ES-I3 (cell line): ENCODE measurements at regions not wholly inside any gene's neighbourhood (a gene's known extent, or its start where the extent isn't known, plus 50 kb on each side); places are given as distances from the start of the nearest gene placed in this dataset.
"Not testable (repeated sequence)": the region's sequence is repeated elsewhere in the genome, so short reads cannot be mapped to it uniquely, and the experiment has no call there.

Experiments used
- H3K36me3 ChIP-seq: 2 replicates; pipeline ENCODE4 v1.6.1; 2013; ENCODE audit warnings: mild to moderate bottlenecking, low read length, control low read depth, moderate library complexity; ENCODE audit not compliant: insufficient read depth
- H3K4me1 ChIP-seq: 2 replicates; pipeline ENCODE4 v1.6.1; 2013; ENCODE audit warnings: mild to moderate bottlenecking, control low read depth, low read length; ENCODE audit not compliant: insufficient read depth
- H3K9ac ChIP-seq: 2 replicates; pipeline ENCODE4 v1.6.1; 2013; ENCODE audit warnings: low read depth, mild to moderate bottlenecking, low read length, moderate library complexity
- H3K9me3 ChIP-seq: 2 replicates; pipeline ENCODE4 v1.6.1; 2013; ENCODE audit warnings: mild to moderate bottlenecking, low read length, moderate library complexity; ENCODE audit not compliant: control insufficient read depth, insufficient read depth

- no peaks in the 10 kb centered on the region for H3K4me1 ChIP-seq
- H3K9ac ChIP-seq = no peak overlapping the region
- peaks cover 9% of the 10 kb centered on the region for H3K9me3 ChIP-seq
- H3K36me3 ChIP-seq = no peaks in the 10 kb centered on the region; the same call in 1 of the 2 replicates
Observed at GRCh38 chr4:132056496-132056895, 1092.6 kb upstream of the PCDH10 start.

GRCh38 chr4:132059227-132059626, 1089.9 kb upstream of the PCDH10 start:
- Histone ChIP-seq H3K4me1 (no peaks in the 10 kb centered on the region), H3K9me3 (peaks cover 20% of the 10 kb centered on the region), H3K36me3 (no peaks in the 10 kb centered on the region; the same call in 1 of the 2 replicates), H3K9ac (no peak overlapping the region)

- no peak overlapping the region for H3K9ac ChIP-seq
- peaks cover 20% of the 10 kb centered on the region for H3K9me3 ChIP-seq
- no peaks in the 10 kb centered on the region; the same call in 1 of the 2 replicates for H3K36me3 ChIP-seq
- H3K4me1 ChIP-seq = no peaks in the 10 kb centered on the region
Observed at GRCh38 chr4:132062611-132063239, 1086.4 kb upstream of the PCDH10 start.

- Histone ChIP-seq H3K36me3 (no peaks in the 10 kb centered on the region; the same call in 1 of the 2 replicates), H3K9me3 (peaks cover 14% of the 10 kb centered on the region), H3K9ac (no peak overlapping the region), H3K4me1 (no peaks in the 10 kb centered on the region)
Observed at GRCh38 chr4:132063829-132064228, 1085.3 kb upstream of the PCDH10 start.

GRCh38 chr4:132065940-132066495, 1083.1 kb upstream of the PCDH10 start:
- Histone ChIP-seq H3K9ac (no peak overlapping the region), H3K9me3 (peaks cover 11% of the 10 kb centered on the region), H3K36me3 (no peaks in the 10 kb centered on the region; the same call in 1 of the 2 replicates), H3K4me1 (no peaks in the 10 kb centered on the region)

- H3K9ac ChIP-seq = no peak overlapping the region
- H3K4me1 ChIP-seq = 0 out of 2 replicates have a peak, but pooled peaks cover 3% of the 10 kb centered on the region
- H3K9me3 ChIP-seq = no peaks in the 10 kb centered on the region
- no peaks in the 10 kb centered on the region for H3K36me3 ChIP-seq
Observed at GRCh38 chr4:132071815-132072214, 1077.3 kb upstream of the PCDH10 start.

GRCh38 chr4:132076829-132077228, 1072.3 kb upstream of the PCDH10 start:
- no peaks in the 10 kb centered on the region for H3K9me3 ChIP-seq
- H3K36me3 ChIP-seq = no peaks in the 10 kb centered on the region
- H3K9ac ChIP-seq = no peak overlapping the region
- 0 out of 2 replicates have a peak, but pooled peaks cover 3% of the 10 kb centered on the region for H3K4me1 ChIP-seq

GRCh38 chr4:132085105-132085504, 1064.0 kb upstream of the PCDH10 start:
- Histone ChIP-seq H3K36me3 (no peaks in the 10 kb centered on the region), H3K4me1 (no peaks in the 10 kb centered on the region), H3K9ac (no peak overlapping the region), H3K9me3 (peaks cover 3% of the 10 kb centered on the region; the same call in 1 of the 2 replicates)

- Histone ChIP-seq H3K4me1 (no peaks in the 10 kb centered on the region), H3K9ac (no peak overlapping the region), H3K36me3 (no peaks in the 10 kb centered on the region; the same call in 1 of the 2 replicates), H3K9me3 (peaks cover 6% of the 10 kb centered on the region)
Observed at GRCh38 chr4:132094017-132094416, 1055.1 kb upstream of the PCDH10 start.

GRCh38 chr4:132097041-132097440, 1052.1 kb upstream of the PCDH10 start:
- Histone ChIP-seq H3K4me1 (0 out of 2 replicates have a peak, but pooled peaks cover 9% of the 10 kb centered on the region), H3K36me3 (no peaks in the 10 kb centered on the region), H3K9ac (no peak overlapping the region), H3K9me3 (no peaks in the 10 kb centered on the region)

GRCh38 chr4:132101526-132101925, 1047.6 kb upstream of the PCDH10 start:
- Histone ChIP-seq H3K9me3 (no peaks in the 10 kb centered on the region), H3K4me1 (peaks cover 9% of the 10 kb centered on the region; the same call in 1 of the 2 replicates), H3K36me3 (no peaks in the 10 kb centered on the region), H3K9ac (no peak overlapping the region)

GRCh38 chr4:132108784-132109183, 1040.3 kb upstream of the PCDH10 start:
- Histone ChIP-seq H3K36me3 (0 out of 2 replicates have a peak, but pooled peaks cover 3% of the 10 kb centered on the region), H3K9me3 (no peaks in the 10 kb centered on the region), H3K4me1 (no peaks in the 10 kb centered on the region), H3K9ac (no peak overlapping the region)

- no peaks in the 10 kb centered on the region for H3K4me1 ChIP-seq
- H3K36me3 ChIP-seq = peaks cover 3% of the 10 kb centered on the region; the same call in 1 of the 2 replicates
- no peaks in the 10 kb centered on the region; the same call in none of the 2 replicates for H3K9me3 ChIP-seq
- H3K9ac ChIP-seq = no peak overlapping the region
Observed at GRCh38 chr4:132114885-132115284, 1034.2 kb upstream of the PCDH10 start.

- not testable (repeated sequence) for H3K4me1 ChIP-seq, H3K9me3 ChIP-seq, H3K36me3 ChIP-seq
- peak overlapping the region; percentile 24; the same call in 1 of the 2 replicates for H3K9ac ChIP-seq
Observed at GRCh38 chr4:132122741-132123140, 1026.4 kb upstream of the PCDH10 start.
